IPS-NIHi7 (cell line): ENCODE measurements at regions not wholly inside any gene's neighbourhood (a gene's known extent, or its start where the extent isn't known, plus 50 kb on each side); places are given as distances from the start of the nearest gene placed in this dataset.
"Not testable (repeated sequence)": the region's sequence is repeated elsewhere in the genome, so short reads cannot be mapped to it uniquely, and the experiment has no call there.

ENCODE experiments used
- DNase-seq: peaks from one replicate; pipeline ENCODE4 v3.0.0; 2012; ENCODE audit warnings: mixed read lengths; ENCODE audit errors: extremely low spot score

DNA sequence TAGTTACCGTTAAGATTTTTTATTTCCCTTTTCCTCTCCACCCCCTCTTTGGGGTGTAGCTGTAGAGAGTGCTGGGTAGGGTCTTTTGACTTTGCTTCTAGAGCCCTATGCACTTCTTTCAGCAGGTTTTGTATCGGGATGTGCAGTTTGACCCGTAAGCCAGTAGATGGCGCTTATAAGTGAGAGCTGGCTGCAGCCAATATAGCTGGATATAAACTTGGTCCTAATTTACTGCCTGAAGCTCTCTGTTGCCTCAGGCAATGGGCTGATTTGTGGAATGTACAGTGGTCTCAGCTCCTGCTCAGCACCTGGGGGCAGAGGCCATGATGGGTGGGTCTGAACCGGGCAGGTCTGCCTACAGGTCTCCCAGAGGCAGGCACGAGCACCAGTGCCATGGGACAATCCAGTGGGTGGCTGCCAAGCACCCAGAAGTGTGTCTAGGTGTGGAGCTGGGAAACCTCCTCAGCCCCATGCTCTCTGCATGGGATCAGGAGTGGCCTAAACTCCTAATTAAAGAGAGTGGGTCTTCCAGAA is 146.5 kb downstream of the SPANXN1 start:
- DNase-seq: no peak

DNA sequence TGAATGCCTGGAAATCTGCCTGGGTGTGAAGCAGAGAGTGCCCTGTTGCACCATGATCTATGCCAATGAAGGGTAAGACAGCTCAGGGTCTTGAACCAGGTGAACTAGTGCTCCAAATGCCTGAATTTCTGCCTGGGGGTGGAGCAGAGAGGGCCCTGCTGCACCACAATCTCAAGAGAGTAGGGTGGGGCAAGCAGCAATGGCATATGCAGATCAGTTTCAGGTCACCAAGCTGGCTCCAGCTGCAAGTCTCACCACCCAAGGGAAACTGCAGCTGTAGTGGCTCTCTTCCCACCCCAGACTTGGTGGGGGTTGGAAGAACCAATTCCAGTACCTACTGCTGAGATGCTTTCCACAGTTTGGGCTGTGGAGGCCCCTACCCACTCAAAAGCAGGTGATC is 147.0 kb downstream of the SPANXN1 start:
- no peak for DNase-seq

DNA sequence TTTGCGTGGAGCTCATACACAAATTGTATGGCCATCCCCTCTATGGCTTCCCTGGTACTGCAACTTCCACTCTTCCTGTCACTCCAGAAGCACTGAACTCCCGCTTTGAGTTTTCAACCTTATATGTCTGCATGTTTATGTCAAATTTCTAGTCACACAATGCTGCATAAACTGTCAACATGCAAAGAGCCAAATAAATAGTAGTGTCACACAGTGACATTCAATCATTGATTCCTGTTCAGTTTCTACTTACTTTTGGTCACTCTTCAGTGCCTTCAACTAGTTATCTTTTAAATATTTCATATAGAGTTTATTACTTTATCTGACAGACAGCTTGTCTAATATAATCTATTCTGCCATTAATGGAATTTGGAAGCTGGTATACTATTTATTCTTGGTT is 149.3 kb downstream of the SPANXN1 start:
- DNase-seq: no peak

DNA sequence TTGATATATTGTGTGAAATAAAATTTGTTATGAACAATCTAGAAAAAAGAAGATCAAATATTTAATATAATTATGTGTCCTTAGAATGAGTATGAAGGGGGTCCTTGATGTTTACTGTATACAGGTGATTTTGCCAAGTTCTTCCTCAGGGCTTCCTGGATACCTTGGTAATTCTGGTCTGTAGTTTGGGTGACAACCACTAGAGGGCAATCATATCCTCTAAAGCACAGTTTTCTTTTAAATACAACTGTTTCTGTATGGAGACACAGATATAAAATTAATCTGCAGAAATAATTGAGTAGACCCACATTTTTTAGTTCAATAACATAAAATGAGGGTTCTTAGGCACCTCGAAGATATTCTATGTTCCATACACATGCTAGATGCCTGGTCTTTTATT is 157.7 kb downstream of the SPANXN1 start:
- DNase-seq: peak; percentile 7

DNA sequence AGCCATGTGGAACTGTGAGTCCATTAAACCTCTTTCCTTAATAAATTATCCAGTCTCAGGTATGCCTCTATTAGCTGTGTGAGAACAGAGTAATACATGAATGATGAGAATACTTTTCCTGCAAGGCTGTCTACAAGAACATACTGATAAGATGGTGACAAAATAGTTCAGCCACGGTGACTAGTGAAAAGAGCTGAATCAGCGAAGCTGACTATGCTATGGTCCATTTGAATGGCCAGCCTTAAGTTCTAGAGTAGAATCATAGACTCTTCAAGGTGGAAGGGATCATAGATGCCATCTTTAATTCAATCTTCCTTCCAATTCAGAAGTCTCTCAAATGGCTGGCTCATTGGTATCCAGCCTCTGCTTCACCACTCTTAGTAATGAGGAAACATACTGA is 163.3 kb downstream of the SPANXN1 start:
- no peak for DNase-seq

DNA sequence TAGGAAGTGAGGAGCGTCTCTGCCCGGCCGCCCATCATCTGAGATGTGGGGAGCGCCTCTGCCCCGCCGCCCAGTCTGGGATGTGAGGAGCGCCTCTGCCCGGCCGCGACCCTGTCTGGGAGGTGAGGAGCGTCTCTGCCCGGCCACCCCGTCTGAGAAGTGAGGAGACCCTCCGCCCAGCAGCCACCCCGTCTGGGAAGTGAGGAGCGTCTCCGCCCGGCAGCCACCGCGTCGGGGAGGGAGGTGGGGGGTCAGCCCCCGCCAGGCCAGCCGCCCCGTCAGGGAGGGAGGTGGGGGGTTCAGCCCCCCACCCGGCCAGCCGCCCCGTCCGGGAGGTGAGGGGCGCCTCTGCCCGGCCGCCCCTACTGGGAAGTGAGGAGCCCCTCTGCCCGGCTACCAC is 188.9 kb downstream of the SPANXN1 start:
- DNase-seq: not testable (repeated sequence)

DNA sequence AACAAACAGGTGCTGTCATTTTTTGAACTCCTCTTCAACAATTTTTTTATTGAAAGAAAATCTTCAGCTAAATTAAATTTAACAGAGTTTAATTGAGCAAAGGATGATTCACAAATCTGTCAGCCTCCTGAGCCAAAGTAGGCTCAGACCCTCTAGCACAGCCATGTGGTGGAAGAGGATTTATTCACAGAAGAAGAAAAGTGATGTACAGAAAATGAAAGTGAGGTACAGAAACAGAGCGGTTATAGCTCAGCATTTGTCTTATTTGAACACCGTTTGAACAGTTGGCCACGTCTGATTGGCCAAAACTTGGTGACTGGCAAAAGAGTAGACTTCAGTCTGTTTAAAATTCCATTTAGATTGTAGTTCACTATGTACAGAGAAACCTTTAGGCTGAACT is 217.3 kb downstream of the SPANXN1 start:
- no peak for DNase-seq

DNA sequence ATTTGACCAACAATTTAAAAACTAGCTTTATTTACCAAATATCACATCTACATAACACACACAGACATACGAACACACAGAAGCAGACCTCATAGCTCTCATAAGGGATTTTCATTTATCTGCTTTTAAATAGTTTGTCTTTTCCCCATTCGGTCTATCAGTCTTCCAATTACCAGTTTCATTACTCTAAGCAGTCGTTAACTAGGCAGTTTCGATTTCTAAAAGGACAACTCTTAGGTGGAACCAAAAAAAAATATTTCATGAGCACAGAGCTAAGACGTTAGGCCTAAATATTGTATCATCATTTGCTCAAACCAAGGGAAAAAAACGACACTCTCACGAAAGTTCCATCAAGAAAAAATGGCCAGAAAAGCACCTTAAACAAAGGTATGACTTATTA is 228.4 kb downstream of the SPANXN1 start:
- DNase-seq: no peak

DNA sequence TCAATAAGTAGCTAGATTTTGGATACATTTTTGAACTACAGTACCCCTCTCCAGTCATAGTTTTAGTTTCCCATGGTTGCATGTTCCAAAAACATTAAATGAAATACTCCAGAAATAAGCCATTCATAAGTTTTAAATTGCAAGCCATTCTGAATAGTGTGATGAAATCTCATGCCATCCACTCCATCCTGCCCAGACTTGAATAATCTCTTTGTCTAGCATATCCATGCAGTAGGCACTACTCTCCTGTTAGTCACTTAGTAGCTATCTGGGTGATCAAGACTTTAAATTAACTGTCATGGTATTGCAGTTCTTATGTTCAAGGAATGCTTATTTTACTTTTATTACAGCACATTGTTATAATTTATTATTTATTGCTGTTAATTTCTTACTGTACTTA is 237.4 kb downstream of the SPANXN1 start:
- no peak for DNase-seq

DNA sequence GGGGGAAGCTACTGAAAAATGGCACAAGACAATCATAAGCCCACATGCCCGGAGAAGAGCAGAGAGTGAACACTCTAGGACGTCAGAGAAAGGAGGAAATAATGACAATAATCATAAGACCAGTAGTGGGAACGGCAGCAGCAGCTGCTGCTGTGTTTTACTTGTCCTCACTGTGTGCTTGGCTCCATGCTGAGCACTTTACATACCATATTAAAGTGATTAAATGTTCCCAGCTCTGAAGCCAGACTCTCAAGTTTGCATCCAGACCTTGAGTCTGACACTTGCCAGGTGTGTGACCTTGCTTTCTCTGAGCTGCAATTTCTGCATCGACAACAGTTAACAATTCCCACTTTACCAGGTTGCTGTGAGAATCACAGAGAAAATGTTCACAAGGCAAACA is 255.4 kb downstream of the SPANXN1 start:
- no peak for DNase-seq

DNA sequence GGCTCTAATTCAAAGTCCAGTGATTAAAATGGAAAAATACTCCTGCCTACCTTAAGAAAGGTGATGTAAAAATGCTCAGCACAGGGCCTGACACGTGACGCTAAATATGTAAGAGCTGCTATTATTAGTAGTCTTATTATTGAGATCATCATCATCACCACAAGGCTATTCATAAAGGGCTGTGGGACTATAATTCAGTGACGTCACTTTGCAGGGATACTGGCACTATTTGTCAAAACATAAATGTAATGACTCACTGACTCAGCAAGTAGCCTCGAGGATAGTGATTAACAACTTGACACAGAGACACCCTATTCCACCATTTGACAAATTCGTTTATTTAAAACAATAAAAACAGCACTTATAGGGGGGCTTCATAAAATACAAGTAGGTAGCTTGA is 258.9 kb downstream of the SPANXN1 start:
- no peak for DNase-seq

DNA sequence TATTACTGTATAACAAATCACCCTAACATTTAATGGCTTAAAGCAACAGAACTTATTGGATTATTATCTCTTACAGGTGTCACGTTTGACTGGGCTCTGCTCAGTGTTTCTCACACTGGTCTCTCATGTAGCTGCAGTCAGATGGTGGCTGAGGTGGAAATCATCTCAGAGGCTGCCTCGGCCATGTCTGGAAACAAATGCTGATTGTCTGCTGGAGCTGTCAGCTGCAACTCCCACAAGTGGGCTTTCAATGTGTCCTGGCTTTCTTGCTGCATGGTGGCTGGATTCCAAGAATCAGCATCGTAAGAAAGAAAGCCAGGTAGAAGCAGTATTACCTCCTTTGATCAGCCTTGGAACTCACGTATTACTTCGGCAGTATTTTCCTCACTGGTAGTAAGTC is 277.6 kb downstream of the SPANXN1 start:
- DNase-seq: no peak

DNA sequence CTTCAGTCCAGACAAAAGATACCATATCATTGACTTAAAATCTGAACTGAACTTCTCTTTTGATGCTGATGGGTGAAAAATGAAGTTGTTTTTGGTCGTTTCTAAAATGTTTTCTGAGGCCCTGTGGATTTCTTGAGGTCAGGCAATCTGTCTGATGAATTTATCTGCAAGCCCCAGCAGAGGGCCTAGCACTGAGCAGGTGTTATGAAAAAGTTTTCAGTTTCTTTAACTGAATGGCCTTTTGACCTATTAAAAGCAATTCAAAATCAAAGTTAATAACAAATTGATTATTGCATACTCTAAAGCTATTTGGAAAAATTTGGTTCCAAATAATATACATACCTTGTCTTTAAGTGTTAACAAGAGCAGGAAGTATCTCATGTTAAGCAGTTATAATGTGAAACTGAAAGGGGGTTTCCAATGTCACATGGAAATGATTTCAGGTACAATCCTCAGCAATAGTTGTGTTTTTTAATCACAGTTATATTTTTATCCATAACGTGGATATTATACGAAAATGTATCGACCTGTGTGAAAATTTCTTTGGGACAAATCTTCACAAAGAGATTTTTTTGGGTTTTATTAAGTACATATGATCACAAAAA is 285.0 kb downstream of the SPANXN1 start:
- DNase-seq: no peak

DNA sequence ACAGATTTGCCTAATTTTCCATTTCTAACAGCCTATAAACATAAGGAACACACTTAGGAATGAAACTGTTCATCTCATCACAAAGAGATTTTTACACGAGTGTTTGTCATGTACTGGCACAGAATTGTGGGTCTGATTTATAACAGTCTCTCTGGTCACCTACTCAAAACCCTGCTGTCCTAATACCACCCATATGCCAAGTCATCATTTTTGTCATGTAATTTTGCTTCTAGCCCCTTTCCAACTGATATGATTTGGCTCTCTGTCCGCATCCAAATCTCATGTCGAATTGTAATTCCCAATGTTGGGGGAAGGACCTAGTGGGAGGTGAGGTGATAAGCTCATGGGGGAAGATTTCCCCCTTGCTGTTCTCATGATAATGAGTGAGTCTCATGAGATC is 284.1 kb upstream of the SLITRK2 start:
- no peak for DNase-seq

DNA sequence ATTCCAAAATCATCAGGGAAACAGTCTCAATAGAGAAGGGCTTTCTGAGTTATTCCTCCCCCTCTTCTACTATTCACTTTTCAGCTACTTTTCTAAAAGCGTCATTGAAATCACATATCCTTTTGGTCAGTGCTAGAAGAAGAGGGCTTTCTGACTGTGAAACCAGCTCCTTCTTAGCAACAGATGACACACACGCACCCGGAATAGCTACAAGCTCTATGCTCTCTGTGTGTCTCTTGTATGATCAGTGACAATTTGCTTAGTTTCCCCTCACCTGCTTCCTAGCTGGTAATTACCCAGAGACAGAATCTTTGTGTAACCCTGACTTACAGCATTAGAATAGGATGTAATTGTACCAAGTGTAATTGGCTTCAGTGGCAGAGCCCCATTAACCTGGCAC is 268.1 kb upstream of the SLITRK2 start:
- DNase-seq: no peak

DNA sequence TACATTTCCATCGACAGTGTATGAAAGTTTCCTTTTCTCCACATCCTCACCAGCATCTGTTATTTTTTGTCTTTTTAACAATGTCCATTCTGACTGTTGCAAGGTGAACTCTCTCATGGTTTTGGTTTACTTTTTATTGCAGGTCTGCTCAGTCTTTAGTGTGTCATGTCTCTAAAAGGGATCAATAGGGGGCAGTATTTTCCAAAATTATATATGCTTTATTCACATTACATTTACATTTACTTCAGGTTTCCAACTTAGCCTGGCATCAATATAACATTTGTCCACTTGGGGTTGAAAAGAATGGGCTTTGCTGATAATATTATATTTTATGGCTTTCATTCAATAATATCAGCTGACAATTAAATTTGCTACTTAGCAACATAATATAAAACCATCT is 265.0 kb upstream of the SLITRK2 start:
- DNase-seq: no peak

DNA sequence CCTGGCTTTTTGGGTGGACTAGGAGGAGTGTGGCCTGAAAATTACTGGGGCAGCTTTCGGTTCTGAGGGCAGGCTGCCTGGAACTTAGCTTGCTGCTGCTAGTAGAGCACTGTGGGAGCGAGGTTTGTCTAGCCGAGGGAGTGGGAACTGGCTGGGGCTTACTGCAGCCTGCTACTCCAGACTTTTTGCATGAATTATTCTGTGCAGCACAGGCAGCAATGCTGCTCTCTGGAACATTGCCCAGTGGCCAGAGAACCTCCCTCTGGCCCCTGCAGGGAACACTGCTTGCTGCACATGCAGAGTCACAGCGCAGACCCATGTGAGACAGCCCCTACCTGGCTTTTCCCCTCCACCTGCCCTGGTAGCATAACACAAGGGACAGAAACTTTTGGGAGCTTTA is 263.9 kb upstream of the SLITRK2 start:
- no peak for DNase-seq

DNA sequence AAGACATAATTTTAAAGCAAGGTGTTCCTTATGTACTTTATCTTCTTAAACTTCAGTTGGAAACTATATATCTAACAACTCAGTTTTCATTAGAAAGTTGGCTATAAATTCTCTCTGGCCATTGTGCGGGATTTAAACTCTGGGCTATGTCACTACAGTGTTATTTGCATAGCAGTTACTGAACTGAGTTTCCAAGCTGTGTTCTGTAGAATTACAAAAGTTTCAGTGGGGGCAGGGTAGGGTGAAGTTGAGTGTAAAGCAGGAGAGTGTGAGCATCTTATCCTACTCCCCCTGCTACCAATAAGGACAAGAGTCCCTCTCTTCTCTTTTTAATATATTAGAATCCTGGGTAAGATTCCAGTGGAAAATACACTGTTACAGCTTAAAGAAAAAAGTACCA is 254.5 kb upstream of the SLITRK2 start:
- no peak for DNase-seq

DNA sequence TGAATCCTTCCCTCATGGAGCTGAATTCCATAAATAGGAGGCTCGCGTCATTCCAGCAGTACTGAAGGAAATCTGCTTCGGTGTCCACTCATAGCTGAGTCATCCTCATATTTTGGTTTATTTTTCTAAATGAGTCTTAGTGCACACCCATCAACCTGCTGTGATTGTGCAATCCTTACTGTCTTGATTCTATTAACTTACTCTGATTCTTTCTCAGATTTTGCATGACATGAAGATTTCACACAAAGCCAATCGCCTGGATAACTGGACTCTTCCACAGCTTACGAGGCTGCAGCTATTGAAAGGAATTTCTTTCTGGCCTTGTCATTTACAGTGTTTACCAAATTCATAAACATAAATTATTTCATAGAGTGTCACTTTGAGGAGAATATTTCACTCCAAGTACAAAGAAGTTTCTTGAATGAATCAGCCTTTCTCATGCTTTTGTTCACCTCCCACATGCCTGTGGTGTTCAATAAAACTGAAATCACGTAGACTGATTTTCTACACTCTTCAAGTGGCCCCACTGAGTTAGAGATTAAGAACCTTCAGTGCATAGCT is 207.6 kb upstream of the SLITRK2 start:
- no peak for DNase-seq

DNA sequence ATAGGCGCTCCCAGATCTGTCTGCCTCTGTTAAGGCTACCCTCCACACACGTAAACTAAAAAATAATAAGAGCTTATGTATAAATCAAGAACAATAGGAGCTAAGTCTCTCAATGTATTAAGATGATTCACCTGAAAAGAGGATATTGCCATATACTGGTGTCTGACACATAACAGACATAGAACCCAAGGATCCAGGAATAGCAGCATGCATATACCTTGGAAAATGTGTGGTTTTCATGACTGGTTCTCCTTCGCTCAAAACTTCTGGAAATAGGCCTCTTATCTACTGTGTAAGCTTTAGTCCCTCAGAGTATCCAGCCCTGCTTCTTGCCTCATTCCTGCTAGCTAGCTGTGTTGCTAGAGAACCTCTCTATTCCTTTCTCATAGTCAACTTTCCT is 203.7 kb upstream of the SLITRK2 start:
- DNase-seq: no peak

DNA sequence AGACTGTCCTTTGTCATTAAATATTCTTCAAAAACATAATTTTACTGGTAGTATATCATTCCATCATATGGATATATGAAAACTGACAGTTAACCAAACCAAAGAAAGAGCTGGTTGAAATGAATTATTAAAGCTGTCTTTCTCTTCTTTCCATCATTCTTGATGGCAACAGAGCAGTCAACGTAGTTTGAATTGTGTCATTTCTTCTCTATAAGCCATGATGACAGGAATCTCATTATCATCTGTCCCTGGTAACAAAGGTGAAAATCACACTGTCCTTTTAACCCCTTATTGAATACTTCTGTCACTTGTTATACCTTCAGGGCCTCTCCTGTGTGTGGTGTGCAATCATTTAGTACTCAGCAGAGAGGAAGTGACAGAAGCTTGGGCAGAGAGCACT is 197.0 kb upstream of the SLITRK2 start:
- no peak for DNase-seq

DNA sequence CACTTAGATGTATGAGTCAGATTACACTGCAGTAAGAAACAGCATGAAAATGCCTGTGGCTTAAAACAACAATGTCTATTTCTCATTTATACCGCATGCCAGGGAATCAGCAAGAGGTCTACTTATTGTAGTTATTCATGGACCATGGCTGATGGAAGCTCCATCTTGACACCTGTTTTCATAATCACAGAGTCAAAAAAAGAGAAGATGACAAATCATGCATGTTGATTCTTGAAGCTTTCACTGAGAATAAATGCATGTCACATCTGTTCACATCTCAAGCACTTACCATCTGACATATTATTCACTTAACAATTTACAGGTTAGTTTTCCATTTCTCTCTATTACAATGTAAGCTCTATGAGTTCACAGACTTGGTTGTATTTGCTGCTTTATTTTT is 194.2 kb upstream of the SLITRK2 start:
- no peak for DNase-seq

DNA sequence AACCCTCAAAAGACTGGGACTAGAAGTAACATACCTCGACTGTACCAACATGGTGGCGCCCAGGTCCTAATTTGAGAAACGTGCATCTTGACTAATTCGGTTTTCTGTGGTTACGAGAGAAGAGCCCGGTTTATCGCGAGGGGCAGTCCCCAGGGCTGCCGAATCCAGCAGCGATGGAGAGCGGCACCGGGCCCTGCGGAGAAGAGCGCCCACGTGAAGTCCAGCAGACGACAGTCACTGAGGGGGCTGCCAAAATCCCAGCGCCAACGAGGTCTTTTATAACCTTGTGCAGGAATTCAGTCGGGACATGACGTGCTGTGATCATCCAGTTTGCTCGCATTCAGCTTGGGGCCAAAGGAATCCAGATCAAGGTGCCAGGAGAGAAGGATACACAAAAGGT is 187.5 kb upstream of the SLITRK2 start:
- DNase-seq: no peak

DNA sequence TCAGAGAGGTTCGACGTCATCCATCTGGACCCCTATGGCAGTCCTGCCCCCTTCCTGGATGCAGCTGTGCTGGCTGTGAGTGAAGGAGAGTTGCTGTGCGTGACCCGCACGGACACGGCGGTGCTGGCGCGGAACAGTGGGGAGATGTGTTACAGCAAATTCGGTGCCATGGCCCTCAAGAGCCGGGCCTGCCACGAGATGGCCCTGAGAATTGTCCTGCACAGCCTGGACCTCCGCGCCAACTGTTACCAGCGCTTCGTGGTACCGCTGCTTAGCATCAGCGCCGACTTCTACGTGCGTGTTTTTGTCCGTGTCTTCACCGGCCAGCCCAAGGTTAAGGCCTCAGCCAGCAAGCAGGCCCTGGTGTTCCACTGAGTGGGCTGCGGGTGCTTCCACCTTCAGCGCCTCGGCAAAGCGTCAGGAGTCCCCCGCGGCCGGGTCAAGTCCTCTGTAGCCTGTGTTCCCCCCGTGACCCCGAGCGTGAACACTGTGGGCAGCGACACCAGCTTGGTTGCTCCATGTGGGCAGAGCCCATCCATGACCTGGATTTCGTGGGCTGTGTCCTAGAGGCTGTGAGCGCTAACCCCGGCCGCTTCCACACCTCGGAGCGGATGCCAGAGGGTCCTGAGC is 186.7 kb upstream of the SLITRK2 start:
- DNase-seq: no peak
